HG03565 (cell line): ENCODE measurements at regions not wholly inside any gene's neighbourhood (a gene's known extent, or its start where the extent isn't known, plus 50 kb on each side); places are given as distances from the start of the nearest gene placed in this dataset.
"Not testable (repeated sequence)": the region's sequence is repeated elsewhere in the genome, so short reads cannot be mapped to it uniquely, and the experiment has no call there.

Experiments used
- ATAC-seq: cut with Tn5 transposase; IDR thresholded peaks from one replicate; pipeline ENCODE4 v1.9.1; 2021; ENCODE audit warnings: mild to moderate bottlenecking, moderate library complexity; ENCODE audit not compliant: unreplicated experiment

GRCh38 chr7:19381321-19381720 lies 236.1 kb upstream of the FERD3L start:
- ATAC-seq: no peak

DNA sequence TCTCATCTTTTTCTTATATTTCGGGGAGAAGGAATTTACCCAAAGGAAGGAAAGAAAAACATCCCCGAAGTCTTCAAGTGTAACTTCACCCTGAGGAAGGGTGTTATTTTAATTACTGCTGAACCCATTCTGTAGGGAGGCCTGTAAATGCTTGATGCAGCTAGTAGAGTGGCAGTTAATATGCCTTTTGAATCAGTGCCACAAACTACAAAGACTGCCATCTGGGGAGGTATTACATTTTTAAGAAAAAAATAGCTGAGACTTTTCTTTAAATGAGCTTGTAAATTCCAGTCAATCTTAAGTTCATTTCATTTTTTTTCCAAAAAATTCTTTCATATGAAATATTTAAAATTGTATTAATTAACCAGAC lies 233.1 kb upstream of the FERD3L start:
- no peak for ATAC-seq

GRCh38 chr7:19377611-19378344 lies 232.6 kb upstream of the FERD3L start:
- ATAC-seq: no peak

- no peak for ATAC-seq
Observed at GRCh38 chr7:19376538-19376937, 231.3 kb upstream of the FERD3L start.

GRCh38 chr7:19375976-19376375 lies 230.8 kb upstream of the FERD3L start:
- ATAC-seq: no peak

GRCh38 chr7:19373334-19373733 lies 228.1 kb upstream of the FERD3L start:
- no peak for ATAC-seq

DNA sequence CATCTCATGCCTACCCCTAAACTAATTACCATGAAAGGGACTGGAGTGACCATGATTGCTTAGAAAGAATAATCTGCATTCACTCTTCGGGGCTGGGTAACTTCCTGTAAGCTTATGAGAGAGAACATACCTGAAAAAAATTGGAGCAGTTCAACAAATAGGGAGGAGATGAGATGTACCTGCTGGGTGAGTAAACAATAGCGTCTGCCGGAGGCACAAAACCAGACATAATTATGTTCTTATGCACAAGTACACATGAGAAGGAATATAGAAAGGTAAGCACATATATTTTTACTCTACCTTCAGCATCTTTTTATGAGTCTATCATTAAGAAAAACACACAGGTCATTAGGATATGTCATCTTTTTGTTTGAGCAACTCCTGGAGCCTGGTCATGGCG lies 224.6 kb upstream of the FERD3L start:
- no peak for ATAC-seq

GRCh38 chr7:19369182-19369581 lies 224.0 kb upstream of the FERD3L start:
- ATAC-seq: no peak

DNA sequence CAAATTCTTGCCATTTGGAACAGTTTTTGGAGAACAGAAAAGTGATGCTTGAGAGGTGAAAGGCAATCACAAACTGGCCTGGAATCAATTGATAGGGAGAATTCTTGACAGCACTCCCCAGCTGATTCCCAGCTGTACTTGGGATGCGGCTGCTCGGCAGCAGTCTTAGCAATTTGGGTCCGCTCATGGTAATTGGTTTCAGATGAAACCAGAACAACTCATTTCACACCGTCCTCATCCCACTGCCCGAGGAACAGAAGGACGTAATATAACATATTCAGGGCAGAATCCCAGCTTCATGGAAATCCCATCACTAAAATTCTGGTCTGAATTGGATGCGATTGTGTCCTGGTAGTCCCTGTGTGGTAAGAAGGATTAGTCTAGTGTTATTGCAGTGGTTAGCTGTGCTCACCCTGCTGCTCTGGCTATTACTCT lies 223.3 kb upstream of the FERD3L start:
- no peak for ATAC-seq

DNA sequence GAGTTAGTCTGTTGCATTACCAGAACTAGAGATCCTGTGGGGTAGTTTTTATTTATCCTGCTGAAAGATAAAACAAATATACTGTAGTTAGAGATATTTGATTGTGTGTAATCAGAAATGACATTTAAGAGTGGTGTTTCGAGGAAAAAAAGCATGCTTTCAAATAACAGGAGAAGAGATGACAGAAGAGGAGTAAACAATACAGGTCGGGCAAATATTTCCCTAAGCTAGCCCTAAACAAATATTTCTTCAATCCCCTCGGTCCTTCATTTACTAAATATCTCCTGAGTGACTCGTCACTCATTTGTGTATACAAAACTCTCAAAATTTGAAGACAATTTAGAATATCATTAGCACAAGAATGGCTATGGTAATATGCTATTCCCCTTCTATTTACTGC lies 219.7 kb upstream of the FERD3L start:
- ATAC-seq: no peak

DNA sequence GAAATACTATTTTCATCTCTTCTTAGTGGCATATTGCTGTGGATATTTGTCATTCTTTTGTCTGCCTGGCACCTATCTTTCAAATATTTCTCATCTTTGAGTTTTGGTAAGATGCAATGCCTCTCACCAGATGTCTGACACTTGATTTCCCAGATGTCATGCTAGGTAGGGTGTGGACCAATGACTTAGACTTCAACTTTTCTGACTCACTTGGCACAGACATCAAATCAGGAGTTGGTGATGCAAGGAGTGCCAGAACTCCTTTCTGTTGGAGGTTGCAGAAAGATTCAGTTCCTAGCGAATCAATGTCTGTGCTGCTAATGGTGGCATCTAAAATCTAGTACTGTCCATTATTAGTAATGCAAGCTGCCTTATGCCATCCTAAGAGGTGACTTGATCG lies 216.9 kb upstream of the FERD3L start:
- no peak for ATAC-seq

DNA sequence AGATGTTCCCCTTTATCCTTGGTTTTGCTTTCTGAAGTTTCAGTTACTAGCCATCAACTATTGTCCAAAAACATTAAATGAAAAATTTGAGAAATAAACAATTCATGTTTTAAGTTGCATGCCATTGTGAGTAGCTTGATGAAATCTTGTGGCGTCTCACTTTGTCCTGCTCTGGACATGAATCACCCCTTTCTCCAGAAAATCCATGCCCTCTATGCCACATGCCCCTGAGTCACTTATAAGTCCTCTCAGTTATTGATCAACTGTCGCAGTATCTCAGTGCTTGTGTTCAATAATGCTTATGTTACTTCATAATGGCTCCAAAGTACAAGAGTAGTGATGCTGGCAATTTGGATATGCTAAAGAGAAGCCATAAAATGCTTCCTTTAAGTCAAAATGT lies 208.0 kb upstream of the FERD3L start:
- no peak for ATAC-seq

DNA sequence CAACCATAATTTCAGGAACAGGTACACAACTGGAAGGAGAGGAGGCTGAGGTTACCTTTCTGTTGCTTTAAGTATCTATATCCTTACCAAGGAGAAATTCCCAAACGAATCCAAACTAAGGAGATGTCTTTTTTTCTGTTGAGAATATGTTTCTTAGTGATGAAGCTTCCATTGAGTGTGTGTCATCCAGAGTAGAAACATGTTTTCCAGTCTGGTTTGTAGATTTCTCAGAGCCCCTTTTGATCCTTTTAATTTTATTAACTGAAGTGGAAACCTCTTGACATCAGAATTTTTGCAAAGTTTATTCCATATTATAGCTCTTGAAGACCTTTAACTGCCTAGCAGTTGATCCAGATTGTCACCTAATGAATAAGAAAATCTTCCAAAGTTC lies 207.1 kb upstream of the FERD3L start:
- no peak for ATAC-seq

- no peak for ATAC-seq
Observed at GRCh38 chr7:19351341-19352304, 206.4 kb upstream of the FERD3L start.

DNA sequence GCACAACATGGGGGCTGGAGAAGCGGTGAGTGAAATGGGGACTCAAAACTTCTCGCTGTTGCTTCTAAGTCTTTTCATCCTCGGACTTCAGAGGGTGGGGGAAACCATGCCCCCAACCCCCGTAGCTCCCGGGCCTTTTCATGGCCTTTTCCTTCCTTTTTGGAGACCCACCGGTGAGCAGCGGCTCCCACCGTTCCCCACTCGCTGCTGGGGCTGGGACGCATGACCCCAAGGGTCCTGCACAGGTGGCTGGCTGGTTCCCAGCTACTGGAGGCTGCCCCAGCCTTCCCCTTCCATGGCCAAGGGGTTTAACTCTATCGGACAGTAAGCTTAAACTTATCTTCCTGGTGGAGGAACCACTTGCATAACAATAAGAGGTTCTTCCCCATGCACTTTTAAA lies 194.3 kb upstream of the FERD3L start:
- ATAC-seq: no peak

- ATAC-seq: not testable (repeated sequence)
Observed at GRCh38 chr7:19338512-19338911, 193.3 kb upstream of the FERD3L start.

GRCh38 chr7:19336836-19337383 lies 191.7 kb upstream of the FERD3L start:
- ATAC-seq: no peak

DNA sequence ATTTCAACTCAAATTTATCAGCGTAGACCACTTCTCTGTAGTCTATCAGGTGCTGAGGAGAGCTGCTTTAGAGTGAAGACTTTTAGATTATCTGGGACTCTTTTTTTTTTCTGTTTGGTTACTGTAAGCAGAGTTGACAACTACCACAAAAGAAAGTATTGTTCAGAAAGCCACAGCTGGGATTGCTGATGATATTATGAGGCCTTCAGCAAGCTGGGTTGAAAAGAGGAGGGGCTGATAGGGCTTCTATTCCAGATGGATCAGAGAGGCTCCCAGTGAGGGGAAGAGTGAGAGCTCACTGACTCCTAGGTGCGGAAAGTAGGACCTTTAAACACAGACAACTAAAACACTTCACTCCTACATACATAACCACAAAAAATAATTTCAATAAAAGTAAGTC lies 188.5 kb upstream of the FERD3L start:
- no peak for ATAC-seq

- ATAC-seq: no peak
Observed at GRCh38 chr7:19327018-19327417, 181.8 kb upstream of the FERD3L start.

GRCh38 chr7:19322002-19322401 lies 176.8 kb upstream of the FERD3L start:
- ATAC-seq: no peak

DNA sequence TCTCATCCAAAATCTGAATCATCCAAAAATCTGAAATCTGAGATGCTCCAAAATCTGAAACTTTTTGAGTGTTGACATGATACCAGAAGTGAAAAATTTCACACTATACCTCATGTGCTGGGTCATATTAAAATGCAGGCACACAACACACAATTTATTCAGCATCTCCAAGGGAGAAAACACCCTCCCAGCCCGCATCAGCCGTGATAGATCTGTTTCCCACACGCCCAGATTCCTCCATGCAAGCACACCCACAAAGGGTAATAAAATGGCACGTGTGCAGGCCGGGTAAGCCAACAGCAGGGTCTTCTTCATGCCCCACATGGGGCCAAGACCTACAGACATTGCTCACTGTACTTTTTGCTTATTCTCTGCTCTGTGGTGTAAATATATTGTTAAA lies 173.1 kb upstream of the FERD3L start:
- ATAC-seq: no peak

DNA sequence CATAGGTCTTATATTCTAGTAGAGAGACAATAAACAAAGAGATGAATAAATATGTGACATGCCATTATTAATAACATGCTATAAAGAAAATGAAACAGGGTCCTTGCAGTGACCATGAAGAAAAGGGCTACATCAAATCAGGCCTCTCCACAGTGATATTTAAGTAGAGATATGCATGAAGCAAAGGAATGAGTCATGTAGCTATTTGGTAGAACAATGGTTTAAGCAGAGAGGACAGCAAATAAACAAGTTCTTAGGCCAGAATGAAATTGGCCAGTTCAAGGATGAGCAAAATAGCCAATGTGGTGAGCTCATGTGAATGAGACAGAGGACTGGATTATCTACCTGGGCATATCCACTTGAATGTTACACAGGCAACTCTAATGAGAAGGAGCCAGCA lies 172.2 kb upstream of the FERD3L start:
- ATAC-seq: no peak
